ENCODE measurements at regions not wholly inside any gene's neighbourhood (a gene's known extent, or its start where the extent isn't known, plus 50 kb on each side); places are given as distances from the start of the nearest gene placed in this dataset.

- H3K4me1 Mint-ChIP-seq (ENCODE audit: low read depth): no peaks in the 10 kb centered on the region
- intact Hi-C loops (cut with micrococcal nuclease): no loop called here
- H3K4me3 Mint-ChIP-seq: no peak overlapping the region
- CTCF ChIA-PET: no interaction called here
- no peaks in the 10 kb centered on the region for H3K36me3 Mint-ChIP-seq (ENCODE audit: low read depth)
- H3K27me3 Mint-ChIP-seq (ENCODE audit: low read depth): no peaks in the 10 kb centered on the region
- no peaks in the 10 kb centered on the region for H3K9me3 Mint-ChIP-seq
- DNase-seq: no peak
- H3K27ac Mint-ChIP-seq: no peak overlapping the region
Measured at GRCh38 chr6:159586684-159587083, 106.4 kb downstream of the SOD2 start.

- intact Hi-C loops (cut with micrococcal nuclease): no loop called here
- no peak overlapping the region for H3K27ac Mint-ChIP-seq
- peaks cover 13% of the 10 kb centered on the region for H3K27me3 Mint-ChIP-seq (ENCODE audit: low read depth)
- H3K9me3 Mint-ChIP-seq: no peaks in the 10 kb centered on the region
- no peaks in the 10 kb centered on the region for H3K36me3 Mint-ChIP-seq (ENCODE audit: low read depth)
- no peaks in the 10 kb centered on the region for H3K4me1 Mint-ChIP-seq (ENCODE audit: low read depth)
- no peak for DNase-seq
- no peak overlapping the region for H3K4me3 Mint-ChIP-seq
- CTCF ChIA-PET: interaction anchor here (0.6 kb wide), 1 partner anchor 657 kb away, joined by 3 read pairs; no protein-coding TSS in a partner anchor
Measured at GRCh38 chr6:159582736-159583135, 110.3 kb downstream of the SOD2 start.

GRCh38 chr6:159578629-159579028 lies 114.4 kb downstream of the SOD2 start:
- no peak for DNase-seq
- no peak overlapping the region for H3K4me3 Mint-ChIP-seq
- peaks cover 21% of the 10 kb centered on the region for H3K27me3 Mint-ChIP-seq (ENCODE audit: low read depth)
- H3K36me3 Mint-ChIP-seq (ENCODE audit: low read depth): no peaks in the 10 kb centered on the region
- H3K9me3 Mint-ChIP-seq: no peaks in the 10 kb centered on the region
- CTCF ChIA-PET: interaction anchor here (1.0 to 1.1 kb wide), 2 partner anchors 10 to 39 kb away, joined by 3 to 4 read pairs; no protein-coding TSS in a partner anchor
- intact Hi-C loops (cut with micrococcal nuclease): no loop called here
- H3K27ac Mint-ChIP-seq: no peak overlapping the region
- H3K4me1 Mint-ChIP-seq (ENCODE audit: low read depth): no peaks in the 10 kb centered on the region

- CTCF ChIA-PET: interaction anchor here (0.8 kb wide), 1 partner anchor 36 kb away, joined by 3 read pairs; no protein-coding TSS in a partner anchor
- Mint-ChIP-seq H3K27me3 (ENCODE audit: low read depth) (peaks cover 21% of the 10 kb centered on the region), H3K9me3 (no peaks in the 10 kb centered on the region), H3K27ac (no peak overlapping the region), H3K36me3 (ENCODE audit: low read depth) (no peaks in the 10 kb centered on the region), H3K4me3 (no peak overlapping the region), H3K4me1 (ENCODE audit: low read depth) (no peaks in the 10 kb centered on the region)
- DNase-seq: no peak
- intact Hi-C loops (cut with micrococcal nuclease): no loop called here
Measured at GRCh38 chr6:159577564-159577963, 115.5 kb downstream of the SOD2 start.

GRCh38 chr6:159572439-159573110 lies 120.5 kb downstream of the SOD2 start:
- no peaks in the 10 kb centered on the region for H3K4me1 Mint-ChIP-seq (ENCODE audit: low read depth)

GRCh38 chr6:159565181-159565710 lies 127.8 kb downstream of the SOD2 start:
- H3K27me3 Mint-ChIP-seq (ENCODE audit: low read depth): peaks cover 4% of the 10 kb centered on the region
- intact Hi-C loops (cut with micrococcal nuclease): no loop called here
- peaks cover 10% of the 10 kb centered on the region for H3K9me3 Mint-ChIP-seq
- no peak overlapping the region for H3K4me3 Mint-ChIP-seq
- CTCF ChIA-PET: interaction anchor here (0.9 to 1.0 kb wide), 2 partner anchors 89 to 391 kb away, joined by 4 read pairs; no protein-coding TSS in a partner anchor
- H3K4me1 Mint-ChIP-seq (ENCODE audit: low read depth): no peaks in the 10 kb centered on the region
- DNase-seq: no peak
- no peak overlapping the region for H3K27ac Mint-ChIP-seq
- H3K36me3 Mint-ChIP-seq (ENCODE audit: low read depth): no peaks in the 10 kb centered on the region

More at GRCh38 chr6:159572439-159573110, 120.5 kb downstream of the SOD2 start:
- Mint-ChIP-seq H3K27me3 (ENCODE audit: low read depth) (peaks cover 8% of the 10 kb centered on the region), H3K4me3 (no peak overlapping the region), H3K36me3 (ENCODE audit: low read depth) (no peaks in the 10 kb centered on the region), H3K9me3 (peaks cover 15% of the 10 kb centered on the region), H3K27ac (no peak overlapping the region)
- intact Hi-C loops (cut with micrococcal nuclease): no loop called here
- DNase-seq: no peak
- CTCF ChIA-PET: no interaction called here

- DNase-seq: no peak
- peaks cover 2% of the 10 kb centered on the region for H3K9me3 Mint-ChIP-seq
- intact Hi-C loops (cut with micrococcal nuclease): no loop called here
- no peaks in the 10 kb centered on the region for H3K4me1 Mint-ChIP-seq (ENCODE audit: low read depth)
- H3K36me3 Mint-ChIP-seq (ENCODE audit: low read depth): no peaks in the 10 kb centered on the region
- H3K4me3 Mint-ChIP-seq: no peak overlapping the region
- peaks cover 4% of the 10 kb centered on the region for H3K27me3 Mint-ChIP-seq (ENCODE audit: low read depth)
- no peak overlapping the region for H3K27ac Mint-ChIP-seq
- CTCF ChIA-PET: interaction anchor here (0.6 to 0.7 kb wide), 2 partner anchors 208 to 391 kb away, joined by 4 to 5 read pairs; no protein-coding TSS in a partner anchor
Measured at GRCh38 chr6:159564456-159564855, 128.6 kb downstream of the SOD2 start.

- CTCF ChIA-PET: no interaction called here
- no peak overlapping the region for H3K27ac Mint-ChIP-seq
- no peaks in the 10 kb centered on the region for H3K9me3 Mint-ChIP-seq
Measured at GRCh38 chr6:159557031-159557430, 136.0 kb downstream of the SOD2 start.

GRCh38 chr6:159555082-159555875 lies 137.8 kb downstream of the SOD2 start:
- Mint-ChIP-seq H3K27ac (no peak overlapping the region), H3K9me3 (no peaks in the 10 kb centered on the region), H3K36me3 (ENCODE audit: low read depth) (no peaks in the 10 kb centered on the region), H3K4me3 (no peak overlapping the region), H3K4me1 (ENCODE audit: low read depth) (no peaks in the 10 kb centered on the region), H3K27me3 (ENCODE audit: low read depth) (peaks cover 8% of the 10 kb centered on the region)
- CTCF ChIA-PET: interaction anchor here (2.1 kb wide), 1 partner anchor 12 kb away, joined by 6 read pairs; no protein-coding TSS in a partner anchor
- DNase-seq: no peak
- intact Hi-C loops (cut with micrococcal nuclease): no loop called here

More at GRCh38 chr6:159557031-159557430, 136.0 kb downstream of the SOD2 start:
- intact Hi-C loops (cut with micrococcal nuclease): no loop called here
- DNase-seq: no peak
- no peaks in the 10 kb centered on the region for H3K36me3 Mint-ChIP-seq (ENCODE audit: low read depth)
- no peaks in the 10 kb centered on the region for H3K4me1 Mint-ChIP-seq (ENCODE audit: low read depth)
- H3K4me3 Mint-ChIP-seq: no peak overlapping the region
- peaks cover 9% of the 10 kb centered on the region for H3K27me3 Mint-ChIP-seq (ENCODE audit: low read depth)

- no peak for DNase-seq
- CTCF ChIA-PET: interaction anchor here (1.1 kb wide), 1 partner anchor 37 kb away, joined by 3 read pairs; no protein-coding TSS in a partner anchor
- Mint-ChIP-seq H3K4me1 (ENCODE audit: low read depth) (no peaks in the 10 kb centered on the region), H3K27ac (no peak overlapping the region), H3K4me3 (no peak overlapping the region), H3K9me3 (no peaks in the 10 kb centered on the region), H3K36me3 (ENCODE audit: low read depth) (no peaks in the 10 kb centered on the region), H3K27me3 (ENCODE audit: low read depth) (peaks cover 2% of the 10 kb centered on the region)
- intact Hi-C loops (cut with micrococcal nuclease): no loop called here
Measured at GRCh38 chr6:159541296-159541695, 151.7 kb downstream of the SOD2 start.

- Mint-ChIP-seq H3K36me3 (ENCODE audit: low read depth) (no peaks in the 10 kb centered on the region), H3K27me3 (ENCODE audit: low read depth) (peaks cover 2% of the 10 kb centered on the region), H3K4me3 (no peak overlapping the region), H3K4me1 (ENCODE audit: low read depth) (no peaks in the 10 kb centered on the region), H3K9me3 (no peaks in the 10 kb centered on the region), H3K27ac (no peak overlapping the region)
- intact Hi-C loops (cut with micrococcal nuclease): no loop called here
- CTCF ChIA-PET: interaction anchor here (1.1 kb wide), 1 partner anchor 37 kb away, joined by 3 read pairs; no protein-coding TSS in a partner anchor
- DNase-seq: no peak
Measured at GRCh38 chr6:159540883-159541282, 152.2 kb downstream of the SOD2 start.

- peaks cover 2% of the 10 kb centered on the region for H3K27me3 Mint-ChIP-seq (ENCODE audit: low read depth)
- CTCF ChIA-PET: interaction anchor here (1.0 kb wide), 1 partner anchor 115 kb away, joined by 3 read pairs; no protein-coding TSS in a partner anchor
- no peaks in the 10 kb centered on the region for H3K36me3 Mint-ChIP-seq (ENCODE audit: low read depth)
- intact Hi-C loops (cut with micrococcal nuclease): no loop called here
- no peaks in the 10 kb centered on the region for H3K9me3 Mint-ChIP-seq
- H3K4me1 Mint-ChIP-seq (ENCODE audit: low read depth): no peaks in the 10 kb centered on the region
- H3K4me3 Mint-ChIP-seq: no peak overlapping the region
- DNase-seq: no peak
- H3K27ac Mint-ChIP-seq: no peak overlapping the region
Measured at GRCh38 chr6:159540152-159540551, 152.9 kb downstream of the SOD2 start.

All from activated naive CD4-positive, alpha-beta T cell treated with anti-CD3 and anti-CD28 coated beads for 36 hours (primary cell).